Immature natural killer cell (primary cell): ENCODE measurements at regions not wholly inside any gene's neighbourhood (a gene's known extent, or its start where the extent isn't known, plus 50 kb on each side); places are given as distances from the start of the nearest gene placed in this dataset.
"Not testable (repeated sequence)": the region's sequence is repeated elsewhere in the genome, so short reads cannot be mapped to it uniquely, and the experiment has no call there.

Experiments used
- DNase-seq, 3 donors: peaks; one replicate each; pipeline ENCODE4 v3.0.0; 2022; ENCODE audit warnings: mixed read lengths in 1 of 3
- H3K27ac Mint-ChIP-seq, 6 donors: one replicate each; pipeline ENCODE4 v1.8.0; 2020; ENCODE audit warnings: mixed read lengths in 6 of 6, mild to moderate bottlenecking in 5 of 6, inconsistent platforms in 4 of 6, moderate library complexity in 3 of 6
- H3K27me3 Mint-ChIP-seq, 3 donors: one replicate each; pipeline ENCODE4 v1.8.0; 2020 to 2021; ENCODE audit warnings: low read depth in 3 of 3, mild to moderate bottlenecking in 3 of 3, mixed read lengths in 3 of 3, moderate library complexity in 3 of 3, inconsistent platforms in 1 of 3
- H3K36me3 Mint-ChIP-seq, 3 donors: one replicate each; pipeline ENCODE4 v1.8.0; 2020; ENCODE audit warnings: mixed read lengths in 3 of 3, inconsistent platforms in 2 of 3, mild to moderate bottlenecking in 2 of 3
- H3K4me1 Mint-ChIP-seq, 2 donors: one replicate each; pipeline ENCODE4 v1.8.0; 2020; ENCODE audit warnings: inconsistent platforms in 2 of 2, mild to moderate bottlenecking in 2 of 2, mixed read lengths in 2 of 2, moderate library complexity in 1 of 2
- H3K4me3 Mint-ChIP-seq, 5 donors: one replicate each; pipeline ENCODE4 v1.8.0; 2020; ENCODE audit warnings: mild to moderate bottlenecking in 5 of 5, mixed read lengths in 5 of 5, inconsistent platforms in 3 of 5, moderate library complexity in 3 of 5
- H3K9me3 Mint-ChIP-seq, 6 donors: one replicate each; pipeline ENCODE4 v1.8.0; 2020; ENCODE audit warnings: mild to moderate bottlenecking in 6 of 6, mixed read lengths in 6 of 6, inconsistent platforms in 4 of 6, moderate library complexity in 3 of 6

- peaks cover 10 to 31% (median 18%) of the 10 kb centered on the region in 6 donors for H3K9me3 Mint-ChIP-seq
- H3K4me3 Mint-ChIP-seq, DNase-seq, H3K27me3 Mint-ChIP-seq, H3K4me1 Mint-ChIP-seq, H3K27ac Mint-ChIP-seq, H3K36me3 Mint-ChIP-seq: not testable (repeated sequence)
Observed at GRCh38 chr3:75960031-75960430, 174.7 kb upstream of the ZNF717 start.

- not testable (repeated sequence) for H3K4me1 Mint-ChIP-seq, H3K36me3 Mint-ChIP-seq, H3K27me3 Mint-ChIP-seq, H3K27ac Mint-ChIP-seq, DNase-seq, H3K4me3 Mint-ChIP-seq
- peaks cover 8 to 39% (median 18%) of the 10 kb centered on the region in 6 donors for H3K9me3 Mint-ChIP-seq
Observed at GRCh38 chr3:75962054-75962453, 176.7 kb upstream of the ZNF717 start.

GRCh38 chr3:75967071-75967470 is 181.7 kb upstream of the ZNF717 start:
- Mint-ChIP-seq H3K9me3 (peaks cover 8 to 41% (median 19%) of the 10 kb centered on the region in 6 donors), H3K4me3 (no peak overlapping the region), H3K4me1 (no peaks in the 10 kb centered on the region), H3K27me3 (no peaks in the 10 kb centered on the region), H3K36me3 (no peaks in the 10 kb centered on the region), H3K27ac (no peak overlapping the region)
- no peak for DNase-seq

GRCh38 chr3:75978686-75979085 is 193.3 kb upstream of the ZNF717 start:
- H3K27ac Mint-ChIP-seq, result no peak overlapping the region

GRCh38 chr3:75981401-75981800 is 196.1 kb upstream of the ZNF717 start:
- Mint-ChIP-seq H3K9me3 (peaks cover 2 to 46% (median 7%) of the 10 kb centered on the region in 6 donors), H3K27ac (no peak overlapping the region), H3K4me1 (no peaks in the 10 kb centered on the region), H3K27me3 (no peaks in the 10 kb centered on the region), H3K36me3 (no peaks in the 10 kb centered on the region), H3K4me3 (no peak overlapping the region)
- DNase-seq, result no peak

More at GRCh38 chr3:75978686-75979085, 193.3 kb upstream of the ZNF717 start:
- no peaks in the 10 kb centered on the region for H3K27me3 Mint-ChIP-seq
- H3K36me3 Mint-ChIP-seq, result no peaks in the 10 kb centered on the region
- no peak overlapping the region for H3K4me3 Mint-ChIP-seq
- H3K9me3 Mint-ChIP-seq, result peaks cover 5 to 55% (median 16%) of the 10 kb centered on the region in 6 donors
- H3K4me1 Mint-ChIP-seq, result no peaks in the 10 kb centered on the region
- DNase-seq, result no peak

GRCh38 chr3:75982151-75982550 is 196.8 kb upstream of the ZNF717 start:
- no peak for DNase-seq
- no peaks in the 10 kb centered on the region for H3K36me3 Mint-ChIP-seq
- H3K27me3 Mint-ChIP-seq, result no peaks in the 10 kb centered on the region
- H3K4me1 Mint-ChIP-seq, result no peaks in the 10 kb centered on the region
- H3K9me3 Mint-ChIP-seq, result peaks cover 0 to 42% (median 8%) of the 10 kb centered on the region in 6 donors
- no peak overlapping the region for H3K4me3 Mint-ChIP-seq
- no peak overlapping the region for H3K27ac Mint-ChIP-seq

GRCh38 chr3:75983111-75983510 is 197.8 kb upstream of the ZNF717 start:
- no peaks in the 10 kb centered on the region for H3K36me3 Mint-ChIP-seq
- H3K27me3 Mint-ChIP-seq, result no peaks in the 10 kb centered on the region
- no peak for DNase-seq
- no peaks in the 10 kb centered on the region for H3K4me1 Mint-ChIP-seq
- peaks cover 4 to 46% (median 10%) of the 10 kb centered on the region in 6 donors for H3K9me3 Mint-ChIP-seq
- H3K27ac Mint-ChIP-seq, result no peak overlapping the region
- H3K4me3 Mint-ChIP-seq, result no peak overlapping the region

GRCh38 chr3:75983609-75984290 is 198.4 kb upstream of the ZNF717 start:
- Mint-ChIP-seq H3K27ac (no peak overlapping the region), H3K4me1 (no peaks in the 10 kb centered on the region), H3K9me3 (peaks cover 1 to 43% (median 12%) of the 10 kb centered on the region in 6 donors), H3K36me3 (no peaks in the 10 kb centered on the region), H3K27me3 (peaks cover 0 to 2% (median 0%) of the 10 kb centered on the region in 3 donors), H3K4me3 (no peak overlapping the region)
- DNase-seq, result no peak

GRCh38 chr3:75985432-75985831 is 200.1 kb upstream of the ZNF717 start:
- Mint-ChIP-seq H3K36me3 (no peaks in the 10 kb centered on the region), H3K27ac (no peak overlapping the region), H3K27me3 (peaks cover 0 to 2% (median 0%) of the 10 kb centered on the region in 3 donors), H3K4me3 (no peak overlapping the region), H3K4me1 (no peaks in the 10 kb centered on the region), H3K9me3 (peaks cover 0 to 32% (median 10%) of the 10 kb centered on the region in 6 donors)
- no peak for DNase-seq

GRCh38 chr3:76010252-76010651 is 224.9 kb upstream of the ZNF717 start:
- H3K27me3 Mint-ChIP-seq, result no peaks in the 10 kb centered on the region
- no peak overlapping the region for H3K27ac Mint-ChIP-seq
- peaks cover 0 to 40% (median 8%) of the 10 kb centered on the region in 6 donors for H3K9me3 Mint-ChIP-seq
- no peak for DNase-seq
- no peak overlapping the region for H3K4me3 Mint-ChIP-seq
- H3K4me1 Mint-ChIP-seq, result no peaks in the 10 kb centered on the region
- H3K36me3 Mint-ChIP-seq, result no peaks in the 10 kb centered on the region

- Mint-ChIP-seq H3K9me3 (peaks cover 0 to 32% (median 8%) of the 10 kb centered on the region in 6 donors), H3K4me1 (no peaks in the 10 kb centered on the region), H3K27me3 (no peaks in the 10 kb centered on the region), H3K27ac (no peak overlapping the region), H3K36me3 (no peaks in the 10 kb centered on the region), H3K4me3 (no peak overlapping the region)
- DNase-seq, result no peak
Observed at GRCh38 chr3:76011121-76011520, 225.8 kb upstream of the ZNF717 start.

GRCh38 chr3:76015496-76015895 is 230.1 kb upstream of the ZNF717 start:
- Mint-ChIP-seq H3K4me1 (no peaks in the 10 kb centered on the region), H3K4me3 (no peak overlapping the region), H3K27me3 (no peaks in the 10 kb centered on the region), H3K27ac (no peak overlapping the region), H3K9me3 (peaks cover under 1 to 21% (median 8%) of the 10 kb centered on the region in 6 donors), H3K36me3 (no peaks in the 10 kb centered on the region)
- no peak for DNase-seq

- Mint-ChIP-seq H3K4me1 (no peaks in the 10 kb centered on the region), H3K9me3 (peaks cover 6 to 26% (median 11%) of the 10 kb centered on the region in 6 donors), H3K27me3 (no peaks in the 10 kb centered on the region), H3K4me3 (no peak overlapping the region), H3K36me3 (no peaks in the 10 kb centered on the region), H3K27ac (no peak overlapping the region)
- no peak for DNase-seq
Observed at GRCh38 chr3:76016111-76016510, 230.8 kb upstream of the ZNF717 start.

GRCh38 chr3:76016769-76017439 is 231.6 kb upstream of the ZNF717 start:
- Mint-ChIP-seq H3K27me3 (no peaks in the 10 kb centered on the region), H3K4me1 (no peaks in the 10 kb centered on the region), H3K36me3 (no peaks in the 10 kb centered on the region), H3K27ac (no peak overlapping the region), H3K9me3 (peaks cover 6 to 25% (median 11%) of the 10 kb centered on the region in 6 donors), H3K4me3 (no peak overlapping the region)
- DNase-seq, result no peak
